Body of pancreas (tissue), 4 donors: ENCODE measurements at regions not wholly inside any gene's neighbourhood (a gene's known extent, or its start where the extent isn't known, plus 50 kb on each side); places are given as distances from the start of the nearest gene placed in this dataset.

Experiments used
- ATAC-seq: fragments of 150-250 bp; one replicate; pipeline ENCODE4 v1.9.1; 2016
- DNase-seq, 4 donors: peaks; one replicate each; pipeline ENCODE4 v3.0.0-alpha.2; 2019
- H3K27ac ChIP-seq, 4 donors: fragments of 200-600 bp; sonication (generic); 1 replicate in 3 of 4; 2 replicates in 1 of 4; pipeline versions ENCODE4 v1.5.1 to v1.6.1; 2016 to 2019; ENCODE audit warnings: mild to moderate bottlenecking in 1 of 4, mixed read lengths in 1 of 4, moderate library complexity in 1 of 4
- H3K27me3 ChIP-seq, 2 donors: fragments of 200-600 bp; sonication (generic); one replicate each; pipeline ENCODE4 v1.6.0; 2016; ENCODE audit warnings: mild to moderate bottlenecking in 1 of 2
- H3K36me3 ChIP-seq, 2 donors: fragments of 200-600 bp; sonication (generic); replicated peaks in 1 of 2; 2 replicates each; pipeline ENCODE4 v1.5.1; 2016; ENCODE audit warnings: low read depth in 2 of 2; ENCODE audit not compliant: insufficient read depth in 1 of 2
- H3K4me1 ChIP-seq: fragments of 200-600 bp; sonication (generic); one replicate; pipeline ENCODE4 v1.6.0; 2016
- H3K4me3 ChIP-seq, 2 donors: fragments of 200-600 bp; sonication (generic); 1 replicate in 1 of 2; 2 replicates in 1 of 2; pipeline ENCODE4 v1.5.1; 2016 to 2019
- H3K9me3 ChIP-seq, 3 donors: fragments of 200-600 bp; sonication (generic); 1 replicate in 2 of 3; 2 replicates in 1 of 3; pipeline ENCODE4 v1.5.1; 2016
- CTCF ChIP-seq, 7 experiments: fragments of 450-650 bp in 4 of 7; fragments of 200-600 bp in 3 of 7; sonication (generic) in 3 of 7; IDR thresholded peaks; one replicate each; pipeline ENCODE4 v1.5.1; 2016 to 2019; ENCODE audit warnings: antibody characterized with exemption in 7 of 7
- POLR2A ChIP-seq, 3 donors: fragments of 450-650 bp; IDR thresholded peaks; one replicate each; pipeline ENCODE4 v1.6.1; 2016; ENCODE audit warnings: antibody characterized with exemption in 3 of 3, mild to moderate bottlenecking in 2 of 3
- WGBS, 2 donors: methylation state at CpG; one replicate each; pipeline ENCODE4 v1.1.5; 2017; 5-methylcytosine and 5-hydroxymethylcytosine counted together
- intact Hi-C: fragments of 100-400 bp; cut with DNase I; formaldehyde crosslinking; loops from one replicate; pipeline ENCODE4 v1.15.1; 2023

- TF ChIP-seq CTCF (IDR thresholded peaks at IDR 0.05): no peak
- TF ChIP-seq POLR2A (IDR thresholded peaks at IDR 0.05): no peak
- 77 to 95% methylated on average over 7 to 13 of the region's 13 CpGs for WGBS, 2 donors
- ATAC-seq (no peak), DNase-seq (no peak)
- Histone ChIP-seq H3K4me1 (no peaks in the 10 kb centered on the region), H3K27me3 (no peaks in the 10 kb centered on the region), H3K4me3 (no peak overlapping the region), H3K36me3 (no peaks in the 10 kb centered on the region), H3K27ac (no peak overlapping the region), H3K9me3 (no peaks in the 10 kb centered on the region)
- intact Hi-C loops: no loop called here
Observed at GRCh38 chr6:44056392-44057237, 70.6 kb downstream of the MRPL14 start.

- ATAC-seq (no peak), DNase-seq (no peak)
- Histone ChIP-seq H3K9me3 (no peaks in the 10 kb centered on the region), H3K4me3 (no peak overlapping the region), H3K4me1 (peaks cover 13% of the 10 kb centered on the region), H3K27ac (no peak overlapping the region), H3K36me3 (no peaks in the 10 kb centered on the region), H3K27me3 (no peaks in the 10 kb centered on the region)
- 79 to 80% methylated on average over 6 to 8 of the region's 8 CpGs for WGBS, 2 donors
- TF ChIP-seq CTCF (IDR thresholded peaks at IDR 0.05) (no peak), POLR2A (IDR thresholded peaks at IDR 0.05) (no peak)
- intact Hi-C loops: no loop called here
Observed at GRCh38 chr6:44054721-44055559, 72.3 kb downstream of the MRPL14 start.

GRCh38 chr6:44053760-44054556, 73.3 kb downstream of the MRPL14 start:
- no peaks in the 10 kb centered on the region for H3K27me3 ChIP-seq
- intact Hi-C loops: no loop called here
- no peaks in the 10 kb centered on the region for H3K9me3 ChIP-seq
- DNase-seq: no peak
- ATAC-seq: no peak
- H3K27ac ChIP-seq: no peak overlapping the region
- WGBS, 2 donors: 77 to 82% methylated on average over 11 of the region's 11 CpGs
- H3K4me1 ChIP-seq: peaks cover 22% of the 10 kb centered on the region
- no peaks in the 10 kb centered on the region for H3K36me3 ChIP-seq
- H3K4me3 ChIP-seq: no peak overlapping the region
- no peak for TF ChIP-seq CTCF (IDR thresholded peaks at IDR 0.05)
- no peak for TF ChIP-seq POLR2A (IDR thresholded peaks at IDR 0.05)

GRCh38 chr6:44053106-44053756, 74.0 kb downstream of the MRPL14 start:
- TF ChIP-seq CTCF (IDR thresholded peaks at IDR 0.05) (no peak), POLR2A (IDR thresholded peaks at IDR 0.05) (no peak)
- no peak overlapping the region for H3K4me3 ChIP-seq
- WGBS, 2 donors: 90 to 93% methylated on average over 3 to 4 of the region's 6 CpGs
- peaks cover 23% of the 10 kb centered on the region for H3K4me1 ChIP-seq
- H3K36me3 ChIP-seq: no peaks in the 10 kb centered on the region
- DNase-seq: no peak
- no peaks in the 10 kb centered on the region for H3K9me3 ChIP-seq
- H3K27me3 ChIP-seq: no peaks in the 10 kb centered on the region
- H3K27ac ChIP-seq: no peak overlapping the region
- intact Hi-C loops: no loop called here
- no peak for ATAC-seq
